GM19240 (cell line): ENCODE measurements at regions not wholly inside any gene's neighbourhood (a gene's known extent, or its start where the extent isn't known, plus 50 kb on each side); places are given as distances from the start of the nearest gene placed in this dataset.

ENCODE experiments used
- DNase-seq: peaks from one replicate; pipeline ENCODE4 v3.0.0; 2011; ENCODE audit warnings: low spot score; ENCODE audit not compliant: insufficient read length

GRCh38 chr18:56319953-56320352 is 318.4 kb downstream of the TXNL1 start:
- no peak for DNase-seq

GRCh38 chr18:56316727-56317126 is 321.7 kb downstream of the TXNL1 start:
- DNase-seq, result no peak

GRCh38 chr18:56315363-56315762 is 323.0 kb downstream of the TXNL1 start:
- DNase-seq, result no peak

DNA sequence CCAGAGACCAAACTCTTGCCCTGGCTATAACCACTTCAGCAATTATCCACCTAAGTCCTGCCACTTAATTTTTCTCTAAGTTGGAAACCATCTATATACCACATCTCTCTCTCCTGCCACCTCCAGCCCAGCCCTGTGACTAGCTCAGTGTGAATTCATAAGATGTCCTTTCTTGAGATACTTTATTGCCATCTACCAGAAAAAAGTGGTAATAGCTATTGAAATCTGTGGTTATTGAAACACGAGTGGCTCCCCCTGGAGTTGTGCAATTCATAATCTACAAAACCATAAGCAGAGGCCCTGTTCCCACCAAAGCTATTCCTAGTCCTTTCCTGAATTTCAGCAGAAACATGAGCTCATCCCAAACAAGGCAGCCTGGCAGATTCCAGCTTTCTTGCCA is 324.0 kb downstream of the TXNL1 start:
- no peak for DNase-seq

DNA sequence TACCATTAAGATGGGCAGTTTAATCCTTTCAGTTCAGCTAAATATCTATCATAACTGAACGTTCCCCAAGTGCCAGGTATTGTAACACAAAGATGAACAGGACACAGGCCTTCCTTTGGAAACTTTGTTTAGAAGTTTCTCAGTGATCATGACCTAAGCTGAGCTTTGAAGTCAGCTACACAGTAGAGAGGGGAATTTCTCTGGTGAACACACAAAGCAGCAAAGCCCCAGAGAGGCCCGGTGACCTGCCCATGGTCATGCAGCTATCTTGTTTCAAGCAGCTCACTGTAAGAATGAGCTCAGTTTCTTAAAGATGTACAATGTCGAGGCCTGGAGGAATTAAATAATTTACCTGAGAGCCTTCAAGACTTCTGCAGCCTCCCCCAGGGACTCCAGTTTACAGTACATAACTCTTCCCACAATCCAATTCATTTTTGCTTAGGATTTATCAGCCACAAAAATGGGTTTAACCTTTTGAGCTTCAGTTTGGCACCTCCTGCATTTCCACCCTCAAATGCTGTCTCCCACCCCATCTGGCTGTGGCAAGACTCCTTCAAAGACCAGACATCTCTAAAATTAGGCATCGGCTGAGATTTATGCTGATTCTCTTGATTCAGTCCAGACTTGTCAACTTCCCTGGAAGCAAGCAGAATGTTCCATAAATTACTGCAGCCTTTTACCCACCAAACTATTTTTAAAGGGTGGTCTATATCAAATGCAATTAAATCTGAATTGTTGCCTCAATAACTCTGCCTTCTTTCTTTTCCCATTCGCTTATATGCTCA is 325.6 kb downstream of the TXNL1 start:
- no peak for DNase-seq

- no peak for DNase-seq
Observed at GRCh38 chr18:56309104-56309503, 329.3 kb downstream of the TXNL1 start.

DNA sequence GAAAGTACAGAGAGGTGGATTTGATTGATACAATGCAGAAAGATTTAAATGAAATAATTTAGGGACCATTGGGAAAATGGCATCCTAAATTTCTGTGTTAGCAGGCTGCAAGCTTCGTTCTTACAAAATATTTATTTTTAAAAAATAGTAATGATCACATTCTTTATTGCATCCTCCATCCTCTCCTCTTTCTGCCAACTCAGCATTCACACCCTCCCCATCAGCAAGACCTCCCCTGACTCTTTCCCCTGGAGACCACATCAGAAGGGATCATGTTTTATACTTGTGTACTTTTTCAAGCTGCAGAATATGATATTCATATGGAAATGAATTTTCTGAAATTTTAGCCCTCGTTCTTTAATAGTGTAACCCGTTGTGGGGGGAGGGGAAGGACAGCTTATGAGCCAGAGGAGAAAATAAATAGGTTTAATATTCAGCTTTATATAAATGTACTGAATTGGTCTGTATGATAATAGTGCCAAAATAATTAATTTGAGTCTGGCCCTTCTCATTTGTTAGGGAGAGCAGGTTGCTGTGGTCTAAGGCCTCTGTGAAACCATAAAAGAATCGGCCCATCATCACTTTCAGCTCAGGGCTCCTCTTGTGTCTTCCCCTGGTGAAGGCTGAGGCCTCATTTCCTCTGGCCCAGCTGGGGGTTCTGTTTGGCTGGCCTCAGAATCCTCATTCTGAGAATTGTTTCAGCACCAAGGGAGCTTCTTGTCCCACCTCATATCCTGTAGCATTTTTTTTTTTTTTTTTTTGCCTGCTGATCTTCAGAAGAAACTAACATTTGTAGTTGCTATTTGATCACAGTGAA is 330.8 kb downstream of the TXNL1 start:
- DNase-seq, result no peak

GRCh38 chr18:56306797-56307196 is 331.6 kb downstream of the TXNL1 start:
- no peak for DNase-seq

DNA sequence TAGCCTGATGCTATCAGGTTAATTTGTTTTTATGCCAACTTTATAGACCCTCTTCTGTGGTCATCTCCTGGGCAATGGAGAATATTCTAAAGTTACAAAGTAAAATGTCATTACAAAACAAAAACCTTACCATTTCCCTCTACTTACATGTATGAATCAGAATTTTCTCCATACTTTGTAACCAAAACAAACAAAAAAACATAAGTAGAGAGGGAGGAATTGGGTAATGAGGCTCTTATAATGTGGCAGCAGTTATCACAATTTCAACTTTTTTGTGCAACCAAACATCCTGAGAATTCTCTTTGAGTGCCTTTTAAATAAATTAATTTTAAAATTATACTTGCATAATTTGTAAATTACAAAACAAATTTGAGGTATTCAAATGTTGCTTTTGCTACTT is 332.8 kb downstream of the TXNL1 start:
- DNase-seq, result no peak

- no peak for DNase-seq
Observed at GRCh38 chr18:56302156-56302555, 336.2 kb downstream of the TXNL1 start.

- DNase-seq, result no peak
Observed at GRCh38 chr18:56299740-56300139, 338.7 kb downstream of the TXNL1 start.

GRCh38 chr18:56298935-56299334 is 339.5 kb downstream of the TXNL1 start:
- no peak for DNase-seq

DNA sequence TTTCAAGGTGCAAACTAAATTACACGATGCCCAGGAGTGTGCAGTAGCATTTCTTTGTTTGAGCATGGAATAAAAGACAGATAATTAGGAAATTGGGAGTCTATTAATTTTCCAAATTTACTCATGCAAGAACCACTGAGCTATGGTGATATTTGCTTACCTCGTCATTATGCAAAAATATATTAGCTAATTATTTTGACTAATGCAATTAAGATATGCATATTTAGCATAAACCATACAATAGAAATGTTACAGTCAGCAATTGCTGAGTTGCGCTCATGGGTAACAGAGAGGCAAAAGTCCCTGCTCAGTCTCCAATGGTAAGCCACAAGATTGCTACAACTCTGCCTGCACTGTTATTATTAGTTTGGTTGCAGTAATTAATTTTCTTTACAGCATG is 342.0 kb downstream of the TXNL1 start:
- no peak for DNase-seq

DNA sequence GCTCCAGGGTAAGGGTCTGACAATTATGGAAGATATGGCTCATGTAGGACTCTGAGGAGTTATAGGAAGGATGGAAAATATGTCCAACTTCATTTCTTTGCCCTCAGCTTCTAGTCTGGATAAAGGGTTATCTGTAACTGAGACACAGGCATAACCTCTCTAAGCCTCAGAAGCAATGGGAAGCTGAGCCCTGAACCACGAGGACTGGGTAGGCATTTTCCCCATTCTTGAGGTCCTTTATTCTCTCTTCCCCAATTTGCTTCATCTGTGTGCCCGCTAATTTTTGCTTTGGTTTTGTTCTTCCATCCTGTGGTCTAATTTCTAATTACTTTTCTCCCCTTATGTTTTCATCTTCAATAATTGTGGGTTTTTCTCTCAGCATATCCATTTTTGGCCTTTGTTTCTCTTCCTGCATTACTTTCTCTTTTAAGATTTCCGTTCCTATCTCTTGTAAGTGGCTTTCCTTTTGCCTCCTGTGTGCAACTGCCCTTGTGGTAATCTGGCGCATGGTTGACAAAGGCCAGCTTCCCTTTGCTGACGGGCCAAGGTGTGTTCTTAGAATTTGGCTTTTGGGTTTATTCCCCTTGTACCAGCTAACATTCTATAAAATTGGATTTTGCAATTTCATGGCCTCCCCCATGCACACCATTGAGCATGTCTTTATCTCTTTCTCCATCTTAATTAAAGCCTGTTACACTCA is 343.8 kb downstream of the TXNL1 start:
- DNase-seq, result no peak

GRCh38 chr18:56291294-56291693 is 347.1 kb downstream of the TXNL1 start:
- DNase-seq, result no peak

DNA sequence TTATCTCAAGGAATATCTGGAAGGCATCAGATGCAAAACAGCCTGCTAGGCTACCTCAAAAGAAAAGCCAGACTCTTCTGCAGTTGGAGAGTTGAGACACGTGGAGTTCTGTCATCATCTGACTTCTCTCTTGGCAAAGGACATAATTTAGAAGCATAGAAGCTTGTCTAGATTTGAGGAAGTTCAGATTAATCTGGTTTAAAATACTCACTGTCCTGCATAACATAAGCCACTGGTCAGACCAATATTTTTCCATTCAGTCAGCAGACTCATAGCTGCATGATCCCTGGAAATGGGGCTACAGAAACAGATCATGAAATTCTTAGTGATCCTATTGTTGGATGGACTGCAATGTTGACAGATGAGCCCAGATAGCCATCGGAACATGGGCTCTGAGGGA is 349.0 kb downstream of the TXNL1 start:
- DNase-seq, result no peak

DNA sequence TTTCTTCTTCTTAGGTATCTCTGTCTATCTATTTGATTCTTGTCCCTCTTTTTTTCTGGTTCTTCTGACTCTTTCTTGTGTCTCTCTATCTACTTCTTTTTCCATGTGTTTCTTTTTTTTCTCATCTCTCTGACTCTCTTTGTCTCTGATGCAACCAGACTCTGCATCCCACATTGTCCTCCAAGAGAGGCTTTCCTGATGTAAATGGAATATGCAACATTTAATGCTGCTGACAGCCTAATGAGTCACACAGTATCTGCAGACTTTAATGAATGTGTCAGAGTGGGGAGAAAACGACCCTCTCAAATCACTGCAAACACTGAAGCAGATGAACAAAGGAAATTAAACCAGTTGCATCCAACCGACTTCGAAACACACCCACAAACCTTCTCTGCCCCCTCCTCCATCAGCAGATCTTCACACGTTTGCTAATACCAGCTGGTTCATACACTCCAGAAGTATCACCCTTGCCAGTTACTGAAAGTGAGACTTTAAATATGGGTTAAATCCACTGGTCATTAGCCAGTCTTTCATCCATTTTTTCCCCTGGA is 351.5 kb downstream of the TXNL1 start:
- no peak for DNase-seq

GRCh38 chr18:56285387-56286065 is 352.9 kb downstream of the TXNL1 start:
- no peak for DNase-seq

DNA sequence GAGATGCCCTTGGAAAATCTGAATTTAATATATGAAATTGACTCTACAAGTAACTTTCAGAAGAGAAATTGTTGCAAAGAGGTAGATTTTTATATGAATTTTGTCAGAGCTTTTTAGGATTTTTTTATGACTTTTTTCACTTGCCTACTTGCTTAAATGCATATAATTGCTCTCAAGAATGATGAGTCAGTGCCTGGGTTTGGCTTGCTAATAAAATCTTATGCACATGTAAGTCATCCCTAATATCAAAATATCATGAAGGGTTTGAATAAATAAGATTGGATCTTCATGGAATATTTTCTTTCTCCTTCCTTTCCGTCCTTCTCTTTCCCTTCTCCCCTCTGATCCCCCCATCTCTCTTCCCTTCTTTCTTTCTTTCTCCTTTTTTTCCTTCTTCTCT is 354.1 kb downstream of the TXNL1 start:
- no peak for DNase-seq

DNA sequence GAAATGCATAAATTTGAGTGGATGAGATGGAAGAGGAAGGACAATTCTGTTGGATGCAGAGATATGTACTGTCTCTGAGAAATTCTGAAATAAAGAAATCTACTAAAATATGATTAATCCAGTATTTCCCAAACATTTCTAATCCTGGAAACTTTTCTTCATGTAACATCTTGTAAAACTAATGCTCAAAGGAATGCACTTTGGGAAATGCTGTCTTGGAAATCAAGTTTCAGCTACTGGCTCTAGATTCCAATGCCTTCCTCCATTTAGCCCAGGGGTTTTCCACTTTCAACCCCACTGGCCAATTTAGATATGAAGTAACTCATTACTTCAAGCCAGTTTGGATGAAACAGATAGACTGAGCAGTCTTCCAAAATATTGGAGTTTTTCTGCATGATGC is 355.1 kb downstream of the TXNL1 start:
- DNase-seq, result no peak
